ENCODE measurements at regions not wholly inside any gene's neighbourhood (a gene's known extent, or its start where the extent isn't known, plus 50 kb on each side); places are given as distances from the start of the nearest gene placed in this dataset.

DNA sequence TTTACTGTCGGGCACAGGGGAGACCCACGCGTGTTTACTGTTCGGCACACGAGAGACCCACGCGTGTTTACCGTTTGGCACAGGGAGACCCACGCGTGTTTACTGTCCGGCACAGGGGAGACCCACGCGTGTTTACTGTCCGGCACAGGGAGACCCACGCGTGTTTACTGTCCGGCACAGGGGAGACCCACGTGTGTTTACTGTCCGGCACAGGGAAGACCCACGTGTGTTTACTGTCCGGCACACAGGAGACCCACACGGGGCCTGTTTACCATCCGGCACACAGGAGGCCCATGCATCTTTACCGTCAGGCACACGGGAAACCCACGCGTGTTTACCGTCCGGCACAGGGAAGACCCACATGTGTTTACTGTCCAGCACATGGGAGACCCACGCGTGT is 525.1 kb downstream of the BRD1 start:
- Histone ChIP-seq H3K27ac (ENCODE audit: poor library complexity, severe bottlenecking) (no peak overlapping the region), H3K36me3 (ENCODE audit: low read depth) (no peaks in the 10 kb centered on the region), H3K27me3 (ENCODE audit: insufficient read depth, poor library complexity, severe bottlenecking) (no peaks in the 10 kb centered on the region), H3K9me3 (ENCODE audit: severe bottlenecking) (peaks cover 3% of the 10 kb centered on the region), H3K4me3 (ENCODE audit: severe bottlenecking) (no peak overlapping the region), H3K4me1 (ENCODE audit: insufficient read depth, poor library complexity, severe bottlenecking) (no peaks in the 10 kb centered on the region)
- no peak for ATAC-seq (ENCODE audit: low read depth)
- no peak for DNase-seq (ENCODE audit: low spot score)
- TF ChIP-seq, protein P1, sequence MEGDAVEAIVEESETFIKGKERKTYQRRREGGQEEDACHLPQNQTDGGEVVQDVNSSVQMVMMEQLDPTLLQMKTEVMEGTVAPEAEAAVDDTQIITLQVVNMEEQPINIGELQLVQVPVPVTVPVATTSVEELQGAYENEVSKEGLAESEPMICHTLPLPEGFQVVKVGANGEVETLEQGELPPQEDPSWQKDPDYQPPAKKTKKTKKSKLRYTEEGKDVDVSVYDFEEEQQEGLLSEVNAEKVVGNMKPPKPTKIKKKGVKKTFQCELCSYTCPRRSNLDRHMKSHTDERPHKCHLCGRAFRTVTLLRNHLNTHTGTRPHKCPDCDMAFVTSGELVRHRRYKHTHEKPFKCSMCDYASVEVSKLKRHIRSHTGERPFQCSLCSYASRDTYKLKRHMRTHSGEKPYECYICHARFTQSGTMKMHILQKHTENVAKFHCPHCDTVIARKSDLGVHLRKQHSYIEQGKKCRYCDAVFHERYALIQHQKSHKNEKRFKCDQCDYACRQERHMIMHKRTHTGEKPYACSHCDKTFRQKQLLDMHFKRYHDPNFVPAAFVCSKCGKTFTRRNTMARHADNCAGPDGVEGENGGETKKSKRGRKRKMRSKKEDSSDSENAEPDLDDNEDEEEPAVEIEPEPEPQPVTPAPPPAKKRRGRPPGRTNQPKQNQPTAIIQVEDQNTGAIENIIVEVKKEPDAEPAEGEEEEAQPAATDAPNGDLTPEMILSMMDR (IDR thresholded peaks at IDR 0.05; ENCODE audit: poor library complexity, severe bottlenecking) = no peak

GRCh38 chr22:49302150-49302460 is 525.6 kb downstream of the BRD1 start:
- Histone ChIP-seq H3K27me3 (ENCODE audit: insufficient read depth, poor library complexity, severe bottlenecking) (no peaks in the 10 kb centered on the region), H3K27ac (ENCODE audit: poor library complexity, severe bottlenecking) (no peak overlapping the region), H3K4me1 (ENCODE audit: insufficient read depth, poor library complexity, severe bottlenecking) (no peaks in the 10 kb centered on the region), H3K9me3 (ENCODE audit: severe bottlenecking) (peaks cover 3% of the 10 kb centered on the region), H3K36me3 (ENCODE audit: low read depth) (no peaks in the 10 kb centered on the region), H3K4me3 (ENCODE audit: severe bottlenecking) (no peak overlapping the region)
- TF ChIP-seq, protein P1 (IDR thresholded peaks at IDR 0.05; ENCODE audit: poor library complexity, severe bottlenecking) = no peak
- DNase-seq (ENCODE audit: low spot score) (no peak), ATAC-seq (ENCODE audit: low read depth) (no peak)

GRCh38 chr22:49301398-49302149 is 526.1 kb downstream of the BRD1 start:
- Histone ChIP-seq H3K27ac (ENCODE audit: poor library complexity, severe bottlenecking) (no peak overlapping the region), H3K36me3 (ENCODE audit: low read depth) (no peaks in the 10 kb centered on the region), H3K4me1 (ENCODE audit: insufficient read depth, poor library complexity, severe bottlenecking) (no peaks in the 10 kb centered on the region), H3K4me3 (ENCODE audit: severe bottlenecking) (no peak overlapping the region), H3K9me3 (ENCODE audit: severe bottlenecking) (peaks cover 3% of the 10 kb centered on the region), H3K27me3 (ENCODE audit: insufficient read depth, poor library complexity, severe bottlenecking) (no peaks in the 10 kb centered on the region)
- ATAC-seq (ENCODE audit: low read depth) (no peak), DNase-seq (ENCODE audit: low spot score) (no peak)
- TF ChIP-seq, protein P1 (IDR thresholded peaks at IDR 0.05; ENCODE audit: poor library complexity, severe bottlenecking) = no peak

DNA sequence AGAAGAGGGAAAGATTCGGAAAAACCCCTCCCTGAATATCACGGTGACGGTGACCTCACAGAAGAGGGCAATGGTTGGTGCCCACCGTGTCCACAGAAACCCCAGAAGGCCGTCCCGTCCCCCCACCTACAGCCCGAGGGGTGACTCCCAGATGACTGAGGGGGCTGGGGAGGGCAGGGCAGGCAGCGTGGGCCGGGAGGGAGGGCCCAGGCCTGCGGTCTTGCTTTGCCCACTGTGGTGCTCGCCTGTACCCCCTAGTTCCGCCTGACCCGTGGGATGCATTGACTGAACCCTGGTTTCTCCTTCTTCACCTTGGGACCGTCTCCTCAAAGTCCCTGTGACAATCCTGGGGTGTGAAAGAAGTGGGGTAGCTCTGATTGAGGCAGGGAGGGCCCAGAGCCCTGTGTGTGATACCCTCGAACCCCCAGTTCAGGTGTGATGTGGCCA is 526.7 kb downstream of the BRD1 start:
- no peak for ATAC-seq (ENCODE audit: low read depth)
- no peak overlapping the region for H3K4me3 ChIP-seq (ENCODE audit: severe bottlenecking)
- no peak overlapping the region for H3K27ac ChIP-seq (ENCODE audit: poor library complexity, severe bottlenecking)
- peaks cover 3% of the 10 kb centered on the region for H3K9me3 ChIP-seq (ENCODE audit: severe bottlenecking)
- TF ChIP-seq, protein P1 (IDR thresholded peaks at IDR 0.05; ENCODE audit: poor library complexity, severe bottlenecking) = no peak
- no peaks in the 10 kb centered on the region for H3K36me3 ChIP-seq (ENCODE audit: low read depth)
- no peaks in the 10 kb centered on the region for H3K27me3 ChIP-seq (ENCODE audit: insufficient read depth, poor library complexity, severe bottlenecking)
- DNase-seq (ENCODE audit: low spot score) = no peak
- H3K4me1 ChIP-seq (ENCODE audit: insufficient read depth, poor library complexity, severe bottlenecking) = no peaks in the 10 kb centered on the region

GRCh38 chr22:49300241-49300640 is 527.4 kb downstream of the BRD1 start:
- DNase-seq (ENCODE audit: low spot score) (no peak), ATAC-seq (ENCODE audit: low read depth) (no peak)
- Histone ChIP-seq H3K4me1 (ENCODE audit: insufficient read depth, poor library complexity, severe bottlenecking) (no peaks in the 10 kb centered on the region), H3K27me3 (ENCODE audit: insufficient read depth, poor library complexity, severe bottlenecking) (no peaks in the 10 kb centered on the region), H3K9me3 (ENCODE audit: severe bottlenecking) (peaks cover 7% of the 10 kb centered on the region), H3K36me3 (ENCODE audit: low read depth) (no peaks in the 10 kb centered on the region), H3K4me3 (ENCODE audit: severe bottlenecking) (no peak overlapping the region), H3K27ac (ENCODE audit: poor library complexity, severe bottlenecking) (no peak overlapping the region)
- TF ChIP-seq, protein P1 (IDR thresholded peaks at IDR 0.05; ENCODE audit: poor library complexity, severe bottlenecking) = no peak
